Activated CD4-positive, alpha-beta T cell treated with anti-CD3 and anti-CD28 coated beads, Interleukin-2, amount 50 U/mL, for 16 hours (primary cell): ENCODE measurements at regions not wholly inside any gene's neighbourhood (a gene's known extent, or its start where the extent isn't known, plus 50 kb on each side); places are given as distances from the start of the nearest gene placed in this dataset.
"Not testable (repeated sequence)": the region's sequence is repeated elsewhere in the genome, so short reads cannot be mapped to it uniquely, and the experiment has no call there.

Source experiments
- DNase-seq: peaks from one replicate; pipeline ENCODE4 v3.0.0-alpha.2; 2020

GRCh38 chrX:107296184-107296583, 89.8 kb downstream of the DNAAF6 start:
- not testable (repeated sequence) for DNase-seq

GRCh38 chrX:107298276-107298675, 91.9 kb downstream of the DNAAF6 start:
- DNase-seq, result no peak

- no peak for DNase-seq
Measured at GRCh38 chrX:107301253-107301652, 94.8 kb downstream of the DNAAF6 start.

GRCh38 chrX:107304141-107304540, 97.7 kb downstream of the DNAAF6 start:
- no peak for DNase-seq

GRCh38 chrX:107323786-107324492, 117.5 kb downstream of the DNAAF6 start:
- no peak for DNase-seq

GRCh38 chrX:107324493-107325310, 118.3 kb downstream of the DNAAF6 start:
- DNase-seq, result peak; percentile 6

GRCh38 chrX:107325467-107325866, 119.1 kb downstream of the DNAAF6 start:
- DNase-seq, result no peak

- no peak for DNase-seq
Measured at GRCh38 chrX:107348051-107348450, 101.4 kb upstream of the FRMPD3 start.

GRCh38 chrX:107348990-107349389, 100.5 kb upstream of the FRMPD3 start:
- no peak for DNase-seq

GRCh38 chrX:107355533-107355932, 93.9 kb upstream of the FRMPD3 start:
- DNase-seq, result no peak

- no peak for DNase-seq
Measured at GRCh38 chrX:107360788-107361360, 88.6 kb upstream of the FRMPD3 start.

- DNase-seq, result not testable (repeated sequence)
Measured at GRCh38 chrX:107370185-107370584, 79.3 kb upstream of the FRMPD3 start.

- no peak for DNase-seq
Measured at GRCh38 chrX:107374132-107374531, 75.3 kb upstream of the FRMPD3 start.

GRCh38 chrX:107374831-107375230, 74.6 kb upstream of the FRMPD3 start:
- DNase-seq, result no peak

GRCh38 chrX:107376186-107376585, 73.3 kb upstream of the FRMPD3 start:
- not testable (repeated sequence) for DNase-seq

GRCh38 chrX:107384397-107385105, 64.9 kb upstream of the FRMPD3 start:
- DNase-seq, result no peak

- DNase-seq, result no peak
Measured at GRCh38 chrX:107389726-107390125, 59.7 kb upstream of the FRMPD3 start.

- not testable (repeated sequence) for DNase-seq
Measured at GRCh38 chrX:107393656-107394055, 55.8 kb upstream of the FRMPD3 start.

GRCh38 chrX:107396235-107396634, 53.2 kb upstream of the FRMPD3 start:
- DNase-seq, result no peak

- no peak for DNase-seq
Measured at GRCh38 chrX:107396783-107397182, 52.7 kb upstream of the FRMPD3 start.

GRCh38 chrX:107398115-107398514, 51.3 kb upstream of the FRMPD3 start:
- DNase-seq, result no peak
